ENCODE measurements at regions not wholly inside any gene's neighbourhood (a gene's known extent, or its start where the extent isn't known, plus 50 kb on each side); places are given as distances from the start of the nearest gene placed in this dataset.

- Histone ChIP-seq H3K27me3 (ENCODE audit: insufficient read depth, poor library complexity, severe bottlenecking) (no peaks in the 10 kb centered on the region), H3K27ac (ENCODE audit: poor library complexity, severe bottlenecking) (no peak overlapping the region), H3K36me3 (ENCODE audit: low read depth) (no peaks in the 10 kb centered on the region; the same call in 1 of the 2 replicates), H3K4me3 (ENCODE audit: severe bottlenecking) (no peak overlapping the region), H3K9me3 (ENCODE audit: severe bottlenecking) (no peaks in the 10 kb centered on the region), H3K4me1 (ENCODE audit: insufficient read depth, poor library complexity, severe bottlenecking) (no peaks in the 10 kb centered on the region)
- no peak for DNase-seq (ENCODE audit: low spot score)
- no peak for ATAC-seq (ENCODE audit: low read depth)
- TF ChIP-seq CTCF (IDR thresholded peaks at IDR 0.05; ENCODE audit: poor library complexity, severe bottlenecking), result no peak
Measured at GRCh38 chr16:27704252-27704651, 154.3 kb downstream of the KATNIP start.

- no peak overlapping the region for H3K27ac ChIP-seq (ENCODE audit: poor library complexity, severe bottlenecking)
- peak; percentile 26 for DNase-seq (ENCODE audit: low spot score)
- ATAC-seq (ENCODE audit: low read depth), result no peak
- no peak overlapping the region for H3K4me3 ChIP-seq (ENCODE audit: severe bottlenecking)
- H3K36me3 ChIP-seq (ENCODE audit: low read depth), result no peaks in the 10 kb centered on the region; the same call in 1 of the 2 replicates
- no peaks in the 10 kb centered on the region for H3K27me3 ChIP-seq (ENCODE audit: insufficient read depth, poor library complexity, severe bottlenecking)
- H3K4me1 ChIP-seq (ENCODE audit: insufficient read depth, poor library complexity, severe bottlenecking), result no peaks in the 10 kb centered on the region
- no peaks in the 10 kb centered on the region for H3K9me3 ChIP-seq (ENCODE audit: severe bottlenecking)
- no peak for TF ChIP-seq CTCF (IDR thresholded peaks at IDR 0.05; ENCODE audit: poor library complexity, severe bottlenecking)
Measured at GRCh38 chr16:27706156-27706865, 156.4 kb downstream of the KATNIP start.

GRCh38 chr16:27706866-27707685, 157.1 kb downstream of the KATNIP start:
- DNase-seq (ENCODE audit: low spot score) (peak; percentile 15), ATAC-seq (ENCODE audit: low read depth) (no peak)
- Histone ChIP-seq H3K4me1 (ENCODE audit: insufficient read depth, poor library complexity, severe bottlenecking) (no peaks in the 10 kb centered on the region), H3K36me3 (ENCODE audit: low read depth) (no peaks in the 10 kb centered on the region; the same call in 1 of the 2 replicates), H3K27me3 (ENCODE audit: insufficient read depth, poor library complexity, severe bottlenecking) (no peaks in the 10 kb centered on the region), H3K27ac (ENCODE audit: poor library complexity, severe bottlenecking) (no peak overlapping the region), H3K4me3 (ENCODE audit: severe bottlenecking) (no peak overlapping the region), H3K9me3 (ENCODE audit: severe bottlenecking) (no peaks in the 10 kb centered on the region)
- no peak for TF ChIP-seq CTCF (IDR thresholded peaks at IDR 0.05; ENCODE audit: poor library complexity, severe bottlenecking)

GRCh38 chr16:27708651-27709050, 158.7 kb downstream of the KATNIP start:
- no peak for TF ChIP-seq CTCF (IDR thresholded peaks at IDR 0.05; ENCODE audit: poor library complexity, severe bottlenecking)
- Histone ChIP-seq H3K4me1 (ENCODE audit: insufficient read depth, poor library complexity, severe bottlenecking) (no peaks in the 10 kb centered on the region), H3K9me3 (ENCODE audit: severe bottlenecking) (no peaks in the 10 kb centered on the region), H3K27ac (ENCODE audit: poor library complexity, severe bottlenecking) (no peak overlapping the region), H3K36me3 (ENCODE audit: low read depth) (no peaks in the 10 kb centered on the region; the same call in 1 of the 2 replicates), H3K4me3 (ENCODE audit: severe bottlenecking) (no peak overlapping the region), H3K27me3 (ENCODE audit: insufficient read depth, poor library complexity, severe bottlenecking) (no peaks in the 10 kb centered on the region)
- no peak for ATAC-seq (ENCODE audit: low read depth)
- no peak for DNase-seq (ENCODE audit: low spot score)

All from RWPE2 (cell line).